Uterus (tissue), 2 donors: ENCODE measurements at regions not wholly inside any gene's neighbourhood (a gene's known extent, or its start where the extent isn't known, plus 50 kb on each side); places are given as distances from the start of the nearest gene placed in this dataset.

Experiments used
- CTCF ChIP-seq, 4 experiments: fragments of 200-600 bp in 2 of 4; fragments of 450-650 bp in 2 of 4; sonication (generic) in 2 of 4; IDR thresholded peaks; one replicate each; pipeline ENCODE4 v1.5.1; 2016 to 2019; ENCODE audit warnings: antibody characterized with exemption in 4 of 4, mild to moderate bottlenecking in 2 of 4, moderate library complexity in 1 of 4
- POLR2A ChIP-seq, 2 donors: fragments of 450-650 bp; IDR thresholded peaks; one replicate each; pipeline ENCODE4 v1.6.1; 2016; ENCODE audit warnings: antibody characterized with exemption in 2 of 2, mild to moderate bottlenecking in 1 of 2, moderate library complexity in 1 of 2

DNA sequence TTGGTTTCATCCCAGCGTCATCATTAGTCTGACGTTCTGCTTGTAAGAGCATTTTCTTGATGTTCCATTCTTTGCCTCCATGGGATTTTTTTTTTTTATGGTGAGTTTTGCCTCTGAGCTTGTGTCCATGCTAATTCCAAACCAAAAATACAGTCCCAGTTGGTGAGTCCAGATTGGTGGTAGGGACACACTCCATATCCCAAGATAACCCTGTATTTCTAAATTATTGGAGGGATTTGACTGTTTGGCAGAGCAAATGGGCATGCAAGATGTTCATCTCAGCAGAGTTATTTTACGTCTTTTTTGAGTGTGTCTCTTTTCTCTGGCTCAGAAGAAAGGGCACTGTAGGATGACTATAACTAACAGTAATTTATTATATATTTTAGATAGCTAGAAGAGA, 526.8 kb upstream of the CFAP20DC start:
- TF ChIP-seq POLR2A (IDR thresholded peaks at IDR 0.05) (no peak), CTCF (IDR thresholded peaks at IDR 0.05) (no peak)
